B cell (primary cell): ENCODE measurements at regions not wholly inside any gene's neighbourhood (a gene's known extent, or its start where the extent isn't known, plus 50 kb on each side); places are given as distances from the start of the nearest gene placed in this dataset.

Experiments
- ATAC-seq: fragments of 200-7000 bp; cut with Tn5 transposase; one replicate; pipeline ENCODE4 v1.10.0; 2021; ENCODE audit warnings: low read depth, mild to moderate bottlenecking, moderate number of reproducible peaks, moderate library complexity
- CTCF ChIA-PET: fragments of 350-600 bp; sonication (Branson Sonifier 250); formaldehyde crosslinking; loops from one replicate; lab custom pipeline; 2021; ENCODE audit warnings: antibody characterized with exemption, inconsistent platforms; lab: Charles Lee
- POLR2A ChIA-PET: fragments of 350-600 bp; sonication (Branson Sonifier 250); formaldehyde crosslinking; loops from one replicate; lab custom pipeline; 2021; ENCODE audit warnings: antibody characterized with exemption; lab: Charles Lee
- DNase-seq: peaks from one replicate; pipeline ENCODE4 v3.0.0; 2013
- H2AFZ ChIP-seq: 2 replicates; pipeline ENCODE4 v1.6.1; 2012; ENCODE audit warnings: mild to moderate bottlenecking, low read depth, low read length; ENCODE audit not compliant: insufficient read depth, poor library complexity, severe bottlenecking
- H3K27ac ChIP-seq, 2 donors: 1 replicate in 1 of 2; 2 replicates in 1 of 2; pipeline ENCODE4 v1.5.1; 2012 to 2013; ENCODE audit warnings: low read length in 2 of 2, mild to moderate bottlenecking in 2 of 2, moderate library complexity in 1 of 2
- H3K27me3 ChIP-seq, 4 experiments: fragments of 200-600 bp in 1 of 4; sonication (generic) in 1 of 4; replicated peaks in 1 of 4; 1 replicate in 2 of 4; 2 replicates in 2 of 4; pipeline versions ENCODE4 v1.6.1 to v1.7.0; 2013 to 2016; ENCODE audit warnings: low read length in 3 of 4, mild to moderate bottlenecking in 2 of 4, mixed read lengths in 1 of 4, moderate library complexity in 1 of 4; ENCODE audit not compliant: insufficient read depth in 4 of 4, control insufficient read depth in 3 of 4; ENCODE audit errors: control extremely low read depth in 1 of 4
- H3K36me3 ChIP-seq, 2 experiments: replicated peaks in 1 of 2; 1 replicate in 1 of 2; 2 replicates in 1 of 2; pipeline versions ENCODE4 v1.6.1 to v1.7.1; 2013; ENCODE audit warnings: low read length in 1 of 2; ENCODE audit not compliant: insufficient read depth in 2 of 2, control insufficient read depth in 1 of 2; ENCODE audit errors: control extremely low read depth in 1 of 2, extremely low read depth in 1 of 2
- H3K4me1 ChIP-seq, 2 donors: fragments of 200-600 bp in 1 of 2; sonication (generic) in 1 of 2; 1 replicate in 1 of 2; 2 replicates in 1 of 2; pipeline versions ENCODE4 v1.5.1 to v1.6.1; 2013 to 2017; ENCODE audit warnings: low read length in 2 of 2; ENCODE audit not compliant: control insufficient read depth in 2 of 2, insufficient read depth in 2 of 2
- H3K4me2 ChIP-seq: replicated peaks from 2 replicates; pipeline ENCODE3; 2012; ENCODE audit warnings: mild to moderate bottlenecking, low read depth, low read length; ENCODE audit not compliant: poor library complexity, severe bottlenecking
- H3K4me3 ChIP-seq, 5 experiments: fragments of 200-600 bp in 1 of 5; sonication (generic) in 1 of 5; 1 replicate in 3 of 5; 2 replicates in 2 of 5; pipeline versions ENCODE4 v1.5.1 to v1.7.0; 2011 to 2016; ENCODE audit warnings: low read length in 4 of 5, mild to moderate bottlenecking in 4 of 5, low read depth in 2 of 5, control low read depth in 1 of 5, moderate library complexity in 1 of 5; ENCODE audit not compliant: insufficient read depth in 1 of 5; ENCODE audit errors: control extremely low read depth in 1 of 5, extremely low read depth in 1 of 5
- H3K79me2 ChIP-seq: fragments of 200-600 bp; sonication (generic); one replicate; pipeline ENCODE4 v1.6.0; 2016; ENCODE audit warnings: low read length; ENCODE audit not compliant: control insufficient read depth, insufficient read depth
- H3K9ac ChIP-seq: fragments of 200-600 bp; sonication (generic); 2 replicates; pipeline ENCODE4 v1.6.1; 2017; ENCODE audit warnings: mild to moderate bottlenecking, low read length, moderate library complexity
- H3K9me3 ChIP-seq, 3 donors: one replicate each; pipeline versions ENCODE4 v1.6.1 to v1.7.1; 2013; ENCODE audit warnings: low read length in 2 of 3; ENCODE audit not compliant: control insufficient read depth in 2 of 3, insufficient read depth in 1 of 3; ENCODE audit errors: control extremely low read depth in 1 of 3
- H4K20me1 ChIP-seq: 2 replicates; pipeline ENCODE4 v1.6.0; 2012; ENCODE audit warnings: mild to moderate bottlenecking, low read length; ENCODE audit not compliant: insufficient read depth, control insufficient read depth, poor library complexity, severe bottlenecking
- H3K27ac Mint-ChIP-seq: one replicate; pipeline ENCODE4 v1.8.0; 2021; ENCODE audit warnings: mixed read lengths
- H3K27me3 Mint-ChIP-seq: one replicate; pipeline ENCODE4 v1.8.0; 2021; ENCODE audit warnings: mixed read lengths
- H3K4me1 Mint-ChIP-seq: one replicate; pipeline ENCODE4 v1.8.0; 2021; ENCODE audit warnings: mixed read lengths
- H3K4me3 Mint-ChIP-seq: one replicate; pipeline ENCODE4 v1.8.0; 2021; ENCODE audit warnings: mixed read lengths
- H3K9me3 Mint-ChIP-seq: one replicate; pipeline ENCODE4 v1.8.0; 2022; ENCODE audit warnings: mixed read lengths; ENCODE audit not compliant: insufficient read depth
- CTCF ChIP-seq: fragments of 200-600 bp; IDR thresholded peaks from one replicate; pipeline ENCODE4 v1.8.0; 2022; ENCODE audit warnings: antibody characterized with exemption, mild to moderate bottlenecking
- EZH2 ChIP-seq: IDR thresholded peaks from 2 replicates; pipeline ENCODE4 v1.6.1; 2012; ENCODE audit warnings: borderline replicate concordance, low read depth, mild to moderate bottlenecking, moderate library complexity, low read length; ENCODE audit not compliant: insufficient read depth, poor library complexity, severe bottlenecking
- WGBS: methylation state at CpG from one replicate; pipeline ENCODE4 v1.1.5; 2013; ENCODE audit warnings: missing lambda C conversion rate; ENCODE audit not compliant: insufficient coverage; 5-methylcytosine and 5-hydroxymethylcytosine counted together
- intact Hi-C: fragments of 100-400 bp; cut with micrococcal nuclease; formaldehyde crosslinking; loops from one replicate; pipeline ENCODE4 v1.10.0; 2022

DNA sequence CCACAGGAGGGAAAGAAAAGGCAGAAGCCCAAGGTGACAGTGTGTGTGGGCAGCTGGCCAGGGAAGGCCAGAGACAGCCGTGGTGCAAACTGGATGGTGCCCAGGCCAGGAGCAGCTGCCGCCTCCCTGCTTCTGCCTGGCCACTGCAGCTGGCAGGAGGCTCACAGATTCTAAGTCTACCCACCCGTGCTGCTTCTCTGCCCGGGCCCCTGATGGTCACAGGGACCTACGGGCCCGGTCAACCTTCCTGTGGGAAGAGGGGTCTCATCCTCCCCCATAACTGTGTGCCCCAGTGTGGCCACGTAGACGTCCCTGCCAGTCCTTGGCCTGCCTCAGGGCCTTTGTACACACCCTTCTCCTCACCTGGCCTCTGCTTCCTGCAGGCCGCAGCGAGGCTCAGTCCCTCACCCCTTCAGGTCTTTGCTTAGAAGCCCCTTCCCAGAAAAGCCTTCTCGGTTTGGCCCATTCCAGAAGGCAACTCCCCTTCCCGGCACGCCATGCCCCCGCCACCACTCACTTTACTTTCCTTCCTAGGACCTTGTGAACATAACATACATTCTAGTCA lies 192.6 kb upstream of the AJAP1 start:
- POLR2A ChIA-PET: no interaction called here

More for the DNA sequence above, 192.6 kb upstream of the AJAP1 start:
- Histone ChIP-seq H3K9me3 (peaks cover 0 to 6% (median 0%) of the 10 kb centered on the region in 3 donors), H3K79me2 (no peaks in the 10 kb centered on the region), H3K27ac (no peak overlapping the region), H3K27me3 (peaks cover 0 to 2% (median 0%) of the 10 kb centered on the region in 4 experiments), H3K36me3 (no peaks in the 10 kb centered on the region), H3K9ac (no peak overlapping the region), H2AFZ (no peak overlapping the region), H4K20me1 (no peaks in the 10 kb centered on the region), H3K4me1 (no peaks in the 10 kb centered on the region), H3K4me2 (no peak overlapping the region), H3K4me3 (no peak overlapping the region)
- H3K9me3 Mint-ChIP-seq: peaks cover 2% of the 10 kb centered on the region
- H3K4me1 Mint-ChIP-seq: no peaks in the 10 kb centered on the region
- CTCF ChIA-PET: no interaction called here
- no peak for ATAC-seq
- H3K27ac Mint-ChIP-seq: no peak overlapping the region
- peaks cover 4% of the 10 kb centered on the region for H3K27me3 Mint-ChIP-seq
- TF ChIP-seq CTCF (no peak), EZH2 (no peak)
- WGBS: 87% methylated on average over 13 of the region's 14 CpGs
- no peak overlapping the region for H3K4me3 Mint-ChIP-seq
- intact Hi-C loops: no loop called here
- no peak for DNase-seq
